ENCODE measurements at regions not wholly inside any gene's neighbourhood (a gene's known extent, or its start where the extent isn't known, plus 50 kb on each side); places are given as distances from the start of the nearest gene placed in this dataset.

DNA sequence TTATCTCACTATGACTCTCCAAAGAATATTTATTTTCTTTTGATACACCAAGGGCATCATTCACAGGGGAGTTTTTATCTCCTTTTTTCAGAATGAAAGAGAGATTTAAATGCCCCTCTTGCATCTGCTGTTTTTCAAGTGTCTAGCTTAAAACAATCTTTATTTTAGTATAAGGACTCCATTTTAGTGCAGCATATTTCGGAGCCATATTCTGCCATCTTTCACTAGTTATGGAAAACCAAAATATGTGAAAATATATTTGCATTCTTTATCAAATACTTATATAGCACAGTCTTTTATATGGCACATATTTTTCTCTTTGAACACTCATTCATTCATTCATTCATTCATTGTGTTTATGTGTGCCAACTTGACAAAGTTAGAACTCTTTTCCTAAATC is 1130.2 kb downstream of the SLITRK5 start:
- no peaks in the 10 kb centered on the region for H3K27me3 ChIP-seq
- ATAC-seq (no peak), DNase-seq (no peak)
- TF ChIP-seq, protein P1, sequence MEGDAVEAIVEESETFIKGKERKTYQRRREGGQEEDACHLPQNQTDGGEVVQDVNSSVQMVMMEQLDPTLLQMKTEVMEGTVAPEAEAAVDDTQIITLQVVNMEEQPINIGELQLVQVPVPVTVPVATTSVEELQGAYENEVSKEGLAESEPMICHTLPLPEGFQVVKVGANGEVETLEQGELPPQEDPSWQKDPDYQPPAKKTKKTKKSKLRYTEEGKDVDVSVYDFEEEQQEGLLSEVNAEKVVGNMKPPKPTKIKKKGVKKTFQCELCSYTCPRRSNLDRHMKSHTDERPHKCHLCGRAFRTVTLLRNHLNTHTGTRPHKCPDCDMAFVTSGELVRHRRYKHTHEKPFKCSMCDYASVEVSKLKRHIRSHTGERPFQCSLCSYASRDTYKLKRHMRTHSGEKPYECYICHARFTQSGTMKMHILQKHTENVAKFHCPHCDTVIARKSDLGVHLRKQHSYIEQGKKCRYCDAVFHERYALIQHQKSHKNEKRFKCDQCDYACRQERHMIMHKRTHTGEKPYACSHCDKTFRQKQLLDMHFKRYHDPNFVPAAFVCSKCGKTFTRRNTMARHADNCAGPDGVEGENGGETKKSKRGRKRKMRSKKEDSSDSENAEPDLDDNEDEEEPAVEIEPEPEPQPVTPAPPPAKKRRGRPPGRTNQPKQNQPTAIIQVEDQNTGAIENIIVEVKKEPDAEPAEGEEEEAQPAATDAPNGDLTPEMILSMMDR (IDR thresholded peaks at IDR 0.05): no peak
- 81 to 93% methylated on average over 1 of the region's 1 CpG for WGBS, 2 donors
- no peaks in the 10 kb centered on the region for H3K36me3 ChIP-seq
- no peak overlapping the region for H3K27ac ChIP-seq
- intact Hi-C loops (cut with DNase I): no loop called here
- no peak overlapping the region for H3K4me3 ChIP-seq
- H3K4me1 ChIP-seq: no peaks in the 10 kb centered on the region
- no peaks in the 10 kb centered on the region for H3K9me3 ChIP-seq

DNA sequence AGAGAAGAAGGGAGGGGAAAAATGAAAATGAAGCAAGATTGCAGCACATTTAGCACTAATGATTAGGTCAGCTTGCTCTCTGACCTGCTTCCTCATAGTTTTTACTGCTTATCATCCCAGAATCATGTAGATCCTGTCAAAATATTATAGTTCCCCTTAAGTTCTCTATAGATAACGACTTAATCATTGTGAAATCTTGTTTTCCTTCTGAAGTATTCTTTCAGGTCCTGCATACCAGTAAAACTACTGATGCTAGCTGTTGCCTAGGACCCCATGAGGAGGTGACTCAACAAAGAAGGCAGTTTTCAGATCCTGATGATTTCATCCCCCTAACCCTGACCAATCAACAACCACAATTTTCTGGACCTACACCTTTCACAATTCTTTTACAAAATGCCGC is 1131.7 kb downstream of the SLITRK5 start:
- intact Hi-C loops (cut with DNase I): no loop called here
- Histone ChIP-seq H3K27ac (no peak overlapping the region), H3K4me3 (no peak overlapping the region), H3K27me3 (no peaks in the 10 kb centered on the region), H3K4me1 (no peaks in the 10 kb centered on the region), H3K36me3 (no peaks in the 10 kb centered on the region), H3K9me3 (no peaks in the 10 kb centered on the region)
- DNase-seq: no peak
- no peak for ATAC-seq
- WGBS, 2 donors: 63 to 74% methylated on average over 2 of the region's 2 CpGs
- TF ChIP-seq, protein P1 (IDR thresholded peaks at IDR 0.05): no peak

DNA sequence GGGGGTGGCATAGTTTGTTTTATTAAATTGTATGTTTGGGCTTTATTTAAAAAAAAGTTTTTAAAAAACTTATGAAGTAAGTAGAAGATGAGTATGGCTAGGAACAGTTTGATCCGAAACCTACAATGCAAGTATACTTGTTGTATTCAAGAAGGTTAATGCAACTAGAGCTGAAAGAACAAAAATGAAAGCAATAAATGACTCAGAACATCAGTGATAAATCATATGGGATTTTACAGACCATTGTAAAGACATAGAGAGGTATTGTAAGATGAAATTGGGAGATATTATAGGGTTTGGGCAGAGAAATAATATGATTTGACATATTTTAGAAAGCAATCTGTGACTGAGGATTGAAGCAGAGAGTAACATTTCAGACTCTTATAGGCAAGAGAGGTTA is 1135.3 kb downstream of the SLITRK5 start:
- TF ChIP-seq, protein P1 (IDR thresholded peaks at IDR 0.05): no peak
- Histone ChIP-seq H3K4me3 (no peak overlapping the region), H3K27ac (no peak overlapping the region), H3K36me3 (no peaks in the 10 kb centered on the region), H3K27me3 (no peaks in the 10 kb centered on the region), H3K9me3 (peaks cover 0 to 15% (median 3%) of the 10 kb centered on the region in 11 donors), H3K4me1 (no peaks in the 10 kb centered on the region)
- intact Hi-C loops (cut with DNase I): no loop called here
- no peak for ATAC-seq
- DNase-seq: no peak
- WGBS, 2 donors: 87 to 94% methylated on average over 1 of the region's 1 CpG

DNA sequence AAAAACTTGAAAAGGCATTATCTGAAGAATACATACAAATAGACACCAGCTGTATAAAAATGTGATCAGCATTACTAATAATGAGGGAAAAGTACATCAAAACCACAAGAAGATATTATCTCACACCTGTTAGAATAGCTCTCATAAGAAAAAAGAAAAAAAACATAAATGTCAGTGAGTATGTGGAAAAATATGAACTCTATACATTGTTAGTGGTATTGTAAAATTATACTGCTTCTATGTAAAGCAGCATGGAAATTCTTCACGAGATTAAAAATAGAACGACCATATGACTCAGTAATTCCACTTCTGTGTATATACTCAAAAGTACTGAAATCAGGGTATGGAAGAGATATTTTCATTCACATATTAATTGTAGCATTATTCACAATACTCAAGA is 1146.4 kb downstream of the SLITRK5 start:
- DNase-seq: no peak
- WGBS, 2 donors: 79 to 84% methylated on average over 2 of the region's 2 CpGs

More for the DNA sequence above, 1146.4 kb downstream of the SLITRK5 start:
- no peak overlapping the region for H3K4me3 ChIP-seq
- no peaks in the 10 kb centered on the region for H3K36me3 ChIP-seq
- no peak overlapping the region for H3K27ac ChIP-seq
- TF ChIP-seq, protein P1 (IDR thresholded peaks at IDR 0.05): no peak
- H3K27me3 ChIP-seq: no peaks in the 10 kb centered on the region
- ATAC-seq: no peak
- no peaks in the 10 kb centered on the region for H3K4me1 ChIP-seq
- H3K9me3 ChIP-seq: peaks cover 0 to 35% (median 0%) of the 10 kb centered on the region in 11 donors
- intact Hi-C loops (cut with DNase I): no loop called here

Measured in heart right ventricle (tissue), 16 donors.